H1 (cell line): ENCODE measurements at regions not wholly inside any gene's neighbourhood (a gene's known extent, or its start where the extent isn't known, plus 50 kb on each side); places are given as distances from the start of the nearest gene placed in this dataset.

Experiments
- CTCF ChIA-PET: fragments of 300-600 bp; sonication (Branson Sonifier 250); formaldehyde crosslinking; loops from one replicate; lab custom pipeline; 2021; ENCODE audit not compliant: partially characterized antibody; lab: Charles Lee
- POLR2A ChIA-PET: fragments of 300-600 bp; sonication (Branson Sonifier 250); formaldehyde crosslinking; loops from one replicate; lab custom pipeline; 2021; ENCODE audit warnings: inconsistent platforms; ENCODE audit not compliant: partially characterized antibody; lab: Charles Lee
- DNase-seq, 2 experiments: peaks; one replicate each; pipeline versions ENCODE4 v3.0.0 to v3.0.0-alpha.2; 2010 to 2022; ENCODE audit warnings: low spot score in 2 of 2, low read depth in 1 of 2, mixed read lengths in 1 of 2
- FAIRE-seq: peaks from 2 replicates; lab custom pipeline; 2011; peaks lifted over from hg19 to GRCh38; lab: Jason Lieb, UNC
- H2AFZ ChIP-seq: 2 replicates; pipeline ENCODE4 v1.8.1; 2012; ENCODE audit warnings: low read length, inconsistent platforms
- H2AK5ac ChIP-seq: 2 replicates; pipeline ENCODE4 v1.6.1; 2013; ENCODE audit warnings: low read depth, low read length
- H2BK120ac ChIP-seq: replicated peaks from 2 replicates; pipeline ENCODE3; 2013; ENCODE audit warnings: low read depth, low read length, inconsistent platforms
- H2BK12ac ChIP-seq: 2 replicates; pipeline ENCODE4 v1.6.1; 2013; ENCODE audit warnings: low read depth, low read length
- H2BK15ac ChIP-seq: 2 replicates; pipeline ENCODE4 v1.6.1; 2013; ENCODE audit warnings: low read length
- H2BK20ac ChIP-seq: 2 replicates; pipeline ENCODE4 v1.6.1; 2013; ENCODE audit warnings: low read length
- H2BK5ac ChIP-seq: 2 replicates; pipeline ENCODE4 v1.6.1; 2013; ENCODE audit warnings: low read depth, low read length
- H3K14ac ChIP-seq: 2 replicates; pipeline ENCODE4 v1.6.1; 2013; ENCODE audit warnings: inconsistent platforms; ENCODE audit not compliant: insufficient read length
- H3K18ac ChIP-seq: 2 replicates; pipeline ENCODE4 v1.6.1; 2013; ENCODE audit warnings: low read length; ENCODE audit errors: extremely low read depth
- H3K23ac ChIP-seq: 2 replicates; pipeline ENCODE4 v1.6.1; 2013; ENCODE audit warnings: inconsistent platforms; ENCODE audit not compliant: insufficient read length
- H3K23me2 ChIP-seq: 2 replicates; pipeline ENCODE4 v1.6.1; 2013; ENCODE audit warnings: low read depth, low read length
- H3K27ac ChIP-seq: 2 replicates; pipeline ENCODE4 v1.6.1; 2011; ENCODE audit warnings: low read depth, low read length, inconsistent platforms
- H3K27me3 ChIP-seq, 4 experiments: replicated peaks in 1 of 4; 1 replicate in 1 of 4; 2 replicates in 3 of 4; pipeline versions ENCODE4 v1.6.1 to v1.8.1; 2011 to 2013; ENCODE audit warnings: low read length in 3 of 4, mild to moderate bottlenecking in 3 of 4, inconsistent platforms in 2 of 4, mixed read lengths in 2 of 4, moderate library complexity in 1 of 4; ENCODE audit not compliant: control insufficient read depth in 3 of 4, insufficient read depth in 3 of 4; ENCODE audit errors: extremely low read depth in 1 of 4
- H3K36me3 ChIP-seq, 4 experiments: 2 replicates each; pipeline versions ENCODE4 v1.6.1 to v1.8.1; 2011 to 2013; ENCODE audit warnings: mild to moderate bottlenecking in 4 of 4, low read length in 3 of 4, moderate library complexity in 2 of 4, control low read depth in 1 of 4, inconsistent platforms in 1 of 4; ENCODE audit not compliant: insufficient read depth in 4 of 4, control insufficient read depth in 2 of 4
- H3K4ac ChIP-seq: replicated peaks from 2 replicates; pipeline ENCODE3; 2013; ENCODE audit warnings: low read length, low read depth, mixed read lengths, inconsistent platforms; ENCODE audit not compliant: insufficient read length
- H3K4me1 ChIP-seq, 4 experiments: replicated peaks in 1 of 4; 1 replicate in 1 of 4; 2 replicates in 3 of 4; pipeline versions ENCODE4 v1.6.1 to v1.8.1; 2011 to 2013; ENCODE audit warnings: low read length in 3 of 4, inconsistent platforms in 2 of 4, mixed read lengths in 1 of 4; ENCODE audit not compliant: insufficient read depth in 4 of 4, control insufficient read depth in 3 of 4
- H3K4me2 ChIP-seq, 2 experiments: 2 replicates each; pipeline versions ENCODE4 v1.6.1 to v1.8.1; 2011 to 2013; ENCODE audit warnings: low read depth in 2 of 2, low read length in 2 of 2, control low read depth in 1 of 2, inconsistent platforms in 1 of 2, mild to moderate bottlenecking in 1 of 2; ENCODE audit not compliant: insufficient read depth in 1 of 2
- H3K4me3 ChIP-seq, 4 experiments: fragments of 200-600, 300-600 bp in 1 of 4; sonication (generic), shearing (Covaris generic), sonication (Bioruptor Twin) in 1 of 4; 2 replicates each; pipeline versions ENCODE4 v1.5.1 to v1.8.1; 2011 to 2016; ENCODE audit warnings: low read length in 4 of 4, low read depth in 3 of 4, control low read depth in 2 of 4, inconsistent platforms in 2 of 4, mild to moderate bottlenecking in 2 of 4, mixed read lengths in 1 of 4, moderate library complexity in 1 of 4; ENCODE audit not compliant: insufficient read depth in 2 of 4; ENCODE audit errors: extremely low read depth in 1 of 4
- H3K56ac ChIP-seq: replicated peaks from 2 replicates; pipeline ENCODE3; 2013; ENCODE audit warnings: low read depth, mild to moderate bottlenecking, mixed read lengths, low read length, inconsistent platforms; ENCODE audit not compliant: insufficient read length
- H3K79me1 ChIP-seq: 2 replicates; pipeline ENCODE4 v1.6.1; 2013; ENCODE audit warnings: low read depth, low read length, control low read depth
- H3K79me2 ChIP-seq, 2 experiments: 2 replicates each; pipeline versions ENCODE4 v1.6.1 to v1.8.1; 2012 to 2013; ENCODE audit warnings: low read length in 2 of 2, mild to moderate bottlenecking in 2 of 2, inconsistent platforms in 1 of 2; ENCODE audit not compliant: insufficient read depth in 2 of 2, control insufficient read depth in 1 of 2
- H3K9ac ChIP-seq, 4 experiments: replicated peaks in 1 of 4; 1 replicate in 1 of 4; 2 replicates in 3 of 4; pipeline versions ENCODE4 v1.6.1 to v1.8.1; 2011 to 2013; ENCODE audit warnings: low read depth in 3 of 4, low read length in 3 of 4, control low read depth in 2 of 4, mild to moderate bottlenecking in 2 of 4, moderate library complexity in 2 of 4, inconsistent platforms in 1 of 4; ENCODE audit errors: extremely low read depth in 1 of 4
- H3K9me3 ChIP-seq, 2 experiments: 2 replicates each; pipeline versions ENCODE4 v1.6.1 to v1.8.1; 2012 to 2013; ENCODE audit warnings: mild to moderate bottlenecking in 2 of 2, moderate library complexity in 2 of 2, control low read depth in 1 of 2, inconsistent platforms in 1 of 2, low read depth in 1 of 2, low read length in 1 of 2, mixed read lengths in 1 of 2; ENCODE audit not compliant: insufficient read depth in 2 of 2
- H4K20me1 ChIP-seq, 2 experiments: replicated peaks in 1 of 2; 2 replicates each; pipeline versions ENCODE3 to v1.8.1; 2011 to 2013; ENCODE audit warnings: inconsistent platforms in 2 of 2, low read length in 2 of 2, mild to moderate bottlenecking in 1 of 2; ENCODE audit not compliant: insufficient read depth in 2 of 2, control insufficient read depth in 1 of 2
- H4K5ac ChIP-seq: 2 replicates; pipeline ENCODE4 v1.6.1; 2013; ENCODE audit warnings: low read length, low read depth, mixed read lengths, inconsistent platforms; ENCODE audit not compliant: insufficient read length
- H4K8ac ChIP-seq: 2 replicates; pipeline ENCODE4 v1.8.0; 2013; ENCODE audit warnings: mild to moderate bottlenecking, moderate library complexity, low read length, inconsistent platforms; ENCODE audit not compliant: insufficient read depth; ENCODE audit errors: extremely low read depth
- H4K91ac ChIP-seq: replicated peaks from 2 replicates; pipeline ENCODE3; 2013; ENCODE audit warnings: low read length, mixed read lengths, inconsistent platforms; ENCODE audit not compliant: insufficient read length
- ASH2L ChIP-seq: fragments of 200-600, 300-600 bp; sonication (generic); IDR thresholded peaks from one replicate; pipeline ENCODE4 v1.7.1; 2017; ENCODE audit warnings: low read length
- CHD1 ChIP-seq: IDR thresholded peaks from 2 replicates; pipeline ENCODE4 v1.6.1; 2012; ENCODE audit warnings: low read depth, low read length, improper control_type of control experiment
- HDAC6 ChIP-seq: IDR thresholded peaks from one replicate; pipeline ENCODE4 v1.7.1; 2012; ENCODE audit warnings: low read depth, mild to moderate bottlenecking, inconsistent platforms, low read length, moderate library complexity
- MAFK ChIP-seq: IDR thresholded peaks from 2 replicates; pipeline ENCODE4 v1.6.1; 2012; ENCODE audit warnings: low read depth, mild to moderate bottlenecking, improper control_type of control experiment, low read length
- POLR2AphosphoS5 ChIP-seq: IDR thresholded peaks from 2 replicates; pipeline ENCODE4 v1.6.1; 2011; ENCODE audit warnings: low read depth, low read length
- RFX5 ChIP-seq: IDR thresholded peaks from 2 replicates; pipeline ENCODE4 v1.6.1; 2011; ENCODE audit warnings: low read depth, low read length, improper control_type of control experiment, borderline replicate concordance
- SIRT6 ChIP-seq: IDR thresholded peaks from one replicate; pipeline ENCODE4 v1.7.1; 2012; ENCODE audit warnings: low read length, inconsistent platforms
- USF2 ChIP-seq: IDR thresholded peaks from 2 replicates; pipeline ENCODE4 v1.6.1; 2011; ENCODE audit warnings: low read length, improper control_type of control experiment
- WGBS, 2 experiments: shearing (Covaris generic) in 1 of 2; methylation state at CpG; one replicate each; pipeline versions ENCODE4 v1.1.6 to v1.1.7; 2013 to 2015; ENCODE audit warnings: low lambda C conversion rate in 2 of 2, mixed read lengths in 2 of 2, inconsistent platforms in 1 of 2, low coverage in 1 of 2, missing lambda C conversion rate in 1 of 2; ENCODE audit not compliant: insufficient replicate concordance in 2 of 2, insufficient coverage in 1 of 2, insufficient read length in 1 of 2; ENCODE audit errors: extremely low coverage in 1 of 2, missing lambda C conversion rate in 1 of 2; 5-methylcytosine and 5-hydroxymethylcytosine counted together
- TF ChIP-seq, protein P1 (sequence below), 3 experiments: IDR thresholded peaks; 1 replicate in 2 of 3; 2 replicates in 1 of 3; pipeline versions ENCODE4 v1.5.1 to v1.6.1; 2011; ENCODE audit warnings: low read length in 3 of 3, mild to moderate bottlenecking in 3 of 3, inconsistent platforms in 2 of 3, low read depth in 1 of 3, moderate library complexity in 1 of 3; ENCODE audit not compliant: insufficient read depth in 1 of 3; ENCODE audit errors: control extremely low read depth in 1 of 3

- no peak overlapping the region for H3K56ac ChIP-seq
- TF ChIP-seq USF2, result no peak
- TF ChIP-seq CHD1, result no peak
- TF ChIP-seq ASH2L, result no peak
- no peak for TF ChIP-seq MAFK
- no peak for TF ChIP-seq RFX5
- TF ChIP-seq POLR2AphosphoS5, result no peak
- TF ChIP-seq, protein P1, sequence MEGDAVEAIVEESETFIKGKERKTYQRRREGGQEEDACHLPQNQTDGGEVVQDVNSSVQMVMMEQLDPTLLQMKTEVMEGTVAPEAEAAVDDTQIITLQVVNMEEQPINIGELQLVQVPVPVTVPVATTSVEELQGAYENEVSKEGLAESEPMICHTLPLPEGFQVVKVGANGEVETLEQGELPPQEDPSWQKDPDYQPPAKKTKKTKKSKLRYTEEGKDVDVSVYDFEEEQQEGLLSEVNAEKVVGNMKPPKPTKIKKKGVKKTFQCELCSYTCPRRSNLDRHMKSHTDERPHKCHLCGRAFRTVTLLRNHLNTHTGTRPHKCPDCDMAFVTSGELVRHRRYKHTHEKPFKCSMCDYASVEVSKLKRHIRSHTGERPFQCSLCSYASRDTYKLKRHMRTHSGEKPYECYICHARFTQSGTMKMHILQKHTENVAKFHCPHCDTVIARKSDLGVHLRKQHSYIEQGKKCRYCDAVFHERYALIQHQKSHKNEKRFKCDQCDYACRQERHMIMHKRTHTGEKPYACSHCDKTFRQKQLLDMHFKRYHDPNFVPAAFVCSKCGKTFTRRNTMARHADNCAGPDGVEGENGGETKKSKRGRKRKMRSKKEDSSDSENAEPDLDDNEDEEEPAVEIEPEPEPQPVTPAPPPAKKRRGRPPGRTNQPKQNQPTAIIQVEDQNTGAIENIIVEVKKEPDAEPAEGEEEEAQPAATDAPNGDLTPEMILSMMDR (IDR thresholded peaks at IDR 0.05; ENCODE audit: control extremely low read depth in 1 of 3, insufficient read depth in 1 of 3, low read depth in 1 of 3, low read length in 3 of 3), result no peak
- no peak for TF ChIP-seq HDAC6
- no peak for TF ChIP-seq SIRT6
- TF ChIP-seq, all 59 proteins: peak for 0
- Histone ChIP-seq H4K8ac (no peak overlapping the region), H3K27me3 (no peaks in the 10 kb centered on the region), H2BK120ac (no peak overlapping the region), H2BK5ac (no peak overlapping the region), H2AK5ac (no peak overlapping the region), H2BK12ac (no peak overlapping the region), H2BK20ac (no peak overlapping the region), H3K4ac (no peak overlapping the region), H3K9ac (no peak overlapping the region), H3K4me3 (no peak overlapping the region), H3K14ac (no peak overlapping the region), H3K79me2 (no peaks in the 10 kb centered on the region), H2AFZ (no peak overlapping the region), H3K9me3 (no peaks in the 10 kb centered on the region), H3K79me1 (no peaks in the 10 kb centered on the region), H3K18ac (no peak overlapping the region), H3K27ac (no peak overlapping the region), H3K36me3 (no peaks in the 10 kb centered on the region), H4K5ac (no peak overlapping the region), H3K23me2 (no peaks in the 10 kb centered on the region), H4K20me1 (no peaks in the 10 kb centered on the region), H3K23ac (no peak overlapping the region), H4K91ac (no peak overlapping the region), H2BK15ac (no peak overlapping the region), H3K4me2 (no peak overlapping the region), H3K4me1 (peaks cover 0 to 4% (median 2%) of the 10 kb centered on the region in 4 experiments; a peak in 4 of 7 replicates)
- POLR2A ChIA-PET, result no interaction called here
- DNase-seq (no peak), FAIRE-seq (no peak)
- WGBS, 2 experiments, result 96% methylated on average over 5 of the region's 5 CpGs; no CpG with 5 or more reads in 1 of the 2 experiments
- CTCF ChIA-PET, result interaction anchor here (1.2 to 2.2 kb wide), 2 partner anchors 8 to 33 kb away, joined by 5 to 9 read pairs; no protein-coding TSS in a partner anchor
Measured at GRCh38 chr9:115625954-115626353, 508.0 kb upstream of the TNC start.
